WI38 (cell line): ENCODE measurements at regions not wholly inside any gene's neighbourhood (a gene's known extent, or its start where the extent isn't known, plus 50 kb on each side); places are given as distances from the start of the nearest gene placed in this dataset.

Source experiments
- H3K4me3 ChIP-seq: 2 replicates; pipeline ENCODE4 v1.5.1; 2011; ENCODE audit warnings: low read depth, mild to moderate bottlenecking, control low read depth, low read length
- TF ChIP-seq, protein P1 (sequence below): IDR thresholded peaks from 2 replicates; pipeline ENCODE4 v1.5.1; 2012; ENCODE audit warnings: low read depth, mild to moderate bottlenecking, control low read depth, low read length

- no peak overlapping the region for H3K4me3 ChIP-seq
- TF ChIP-seq, protein P1, sequence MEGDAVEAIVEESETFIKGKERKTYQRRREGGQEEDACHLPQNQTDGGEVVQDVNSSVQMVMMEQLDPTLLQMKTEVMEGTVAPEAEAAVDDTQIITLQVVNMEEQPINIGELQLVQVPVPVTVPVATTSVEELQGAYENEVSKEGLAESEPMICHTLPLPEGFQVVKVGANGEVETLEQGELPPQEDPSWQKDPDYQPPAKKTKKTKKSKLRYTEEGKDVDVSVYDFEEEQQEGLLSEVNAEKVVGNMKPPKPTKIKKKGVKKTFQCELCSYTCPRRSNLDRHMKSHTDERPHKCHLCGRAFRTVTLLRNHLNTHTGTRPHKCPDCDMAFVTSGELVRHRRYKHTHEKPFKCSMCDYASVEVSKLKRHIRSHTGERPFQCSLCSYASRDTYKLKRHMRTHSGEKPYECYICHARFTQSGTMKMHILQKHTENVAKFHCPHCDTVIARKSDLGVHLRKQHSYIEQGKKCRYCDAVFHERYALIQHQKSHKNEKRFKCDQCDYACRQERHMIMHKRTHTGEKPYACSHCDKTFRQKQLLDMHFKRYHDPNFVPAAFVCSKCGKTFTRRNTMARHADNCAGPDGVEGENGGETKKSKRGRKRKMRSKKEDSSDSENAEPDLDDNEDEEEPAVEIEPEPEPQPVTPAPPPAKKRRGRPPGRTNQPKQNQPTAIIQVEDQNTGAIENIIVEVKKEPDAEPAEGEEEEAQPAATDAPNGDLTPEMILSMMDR = no peak
These were observed 149.1 kb upstream of the E2F8 start for GRCh38 chr11:19389787-19390303.

DNA sequence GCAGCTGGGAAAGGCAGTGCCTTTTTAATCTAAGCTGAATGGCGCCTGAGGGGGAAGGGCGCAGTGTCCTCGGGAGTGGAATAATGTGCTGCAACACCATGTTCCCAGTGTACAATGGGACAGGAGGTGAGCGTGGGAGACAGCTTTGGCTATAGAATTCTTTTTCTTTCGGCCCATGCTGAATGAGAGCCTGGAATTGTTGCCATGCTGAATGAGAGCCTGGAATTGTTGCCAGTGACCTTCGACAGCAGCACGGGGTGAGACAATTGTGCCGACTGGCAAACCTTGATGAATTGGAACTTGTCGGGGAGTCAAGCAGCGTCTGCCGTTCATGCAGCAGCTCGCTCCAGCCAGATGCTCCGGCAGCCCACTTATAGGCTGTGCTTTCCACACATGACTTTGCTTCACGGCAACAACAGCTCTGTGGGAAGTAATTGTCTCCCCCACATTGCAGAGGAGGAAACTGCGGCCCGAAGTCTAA lies 141.4 kb upstream of the E2F8 start:
- TF ChIP-seq, protein P1 = no peak
- no peak overlapping the region for H3K4me3 ChIP-seq

DNA sequence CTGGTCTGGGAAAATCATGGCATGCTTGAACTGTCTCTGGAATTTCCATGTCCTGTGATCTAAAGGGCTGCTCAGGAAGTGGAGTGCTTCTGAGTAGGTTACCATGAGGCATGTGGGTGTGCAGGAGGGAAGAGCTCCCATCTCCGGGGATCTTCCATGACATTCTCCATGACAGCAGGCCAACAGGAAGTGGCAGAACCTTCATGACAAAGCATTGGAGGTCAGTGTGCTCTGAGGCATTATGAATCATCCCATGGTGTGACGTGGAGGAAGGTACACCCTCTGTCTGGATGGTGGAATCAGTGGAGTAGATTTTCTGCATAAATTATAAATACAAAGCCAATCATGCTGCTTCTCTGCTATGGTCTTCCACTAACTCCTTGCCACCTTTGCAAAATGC lies 139.6 kb upstream of the E2F8 start:
- H3K4me3 ChIP-seq = no peak overlapping the region
- TF ChIP-seq, protein P1 = no peak

DNA sequence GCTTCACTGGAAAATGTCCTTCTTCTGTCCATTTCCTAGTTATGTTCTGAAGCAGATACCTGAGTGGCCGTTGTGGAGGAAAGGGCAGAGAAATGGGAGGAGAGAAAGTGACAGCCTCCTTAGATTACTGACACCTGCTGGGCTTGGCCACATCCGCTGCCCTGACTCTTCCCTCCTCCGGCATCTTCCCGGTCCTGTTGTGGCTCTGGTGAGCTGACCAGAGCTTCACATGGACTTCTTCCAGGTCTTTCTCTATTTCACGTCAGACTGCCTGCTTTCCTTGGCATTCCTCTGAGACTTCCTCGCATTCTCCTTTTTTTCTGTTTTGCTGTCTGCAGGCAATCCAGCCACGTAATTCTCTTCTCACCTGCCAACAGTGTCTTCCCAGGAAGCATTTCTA lies 138.7 kb upstream of the E2F8 start:
- no peak overlapping the region for H3K4me3 ChIP-seq
- TF ChIP-seq, protein P1 = no peak

GRCh38 chr11:19378814-19379213 lies 138.1 kb upstream of the E2F8 start:
- H3K4me3 ChIP-seq = no peak overlapping the region
- TF ChIP-seq, protein P1 = no peak

DNA sequence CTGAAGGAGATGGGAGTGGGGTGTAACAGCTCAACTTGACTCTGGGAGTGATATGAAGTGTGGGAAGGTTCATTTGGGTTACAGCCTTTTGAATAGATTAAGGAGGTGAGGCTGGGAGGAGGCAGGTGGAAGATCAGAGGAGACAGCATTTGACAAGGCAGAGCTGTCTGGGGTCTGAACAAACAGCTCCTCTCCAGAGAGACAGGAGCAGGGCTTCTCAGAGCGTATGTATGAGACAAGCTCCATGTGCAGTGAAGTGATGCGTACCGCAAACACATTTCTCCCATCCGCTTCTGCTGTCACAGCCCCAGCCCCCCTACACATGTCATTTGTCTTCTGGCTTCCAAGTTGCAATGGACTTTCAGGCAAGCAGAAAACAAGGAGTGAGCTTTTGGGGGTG lies 137.1 kb upstream of the E2F8 start:
- no peak overlapping the region for H3K4me3 ChIP-seq
- TF ChIP-seq, protein P1 = no peak

- TF ChIP-seq, protein P1 = no peak
- no peak overlapping the region for H3K4me3 ChIP-seq
These were observed 134.7 kb upstream of the E2F8 start for GRCh38 chr11:19375440-19375839.
